GM18909 (cell line): ENCODE measurements at regions not wholly inside any gene's neighbourhood (a gene's known extent, or its start where the extent isn't known, plus 50 kb on each side); places are given as distances from the start of the nearest gene placed in this dataset.
"Not testable (repeated sequence)": the region's sequence is repeated elsewhere in the genome, so short reads cannot be mapped to it uniquely, and the experiment has no call there.

Experiments
- ATAC-seq: cut with Tn5 transposase; IDR thresholded peaks from one replicate; pipeline ENCODE4 v1.9.1; 2021; ENCODE audit warnings: mild to moderate bottlenecking; ENCODE audit not compliant: unreplicated experiment, poor library complexity

GRCh38 chr20:24418731-24419130 is 50.7 kb upstream of the SYNDIG1 start:
- ATAC-seq, result no peak

GRCh38 chr20:24417485-24417884 is 51.9 kb upstream of the SYNDIG1 start:
- ATAC-seq, result no peak

GRCh38 chr20:24415444-24415843 is 54.0 kb upstream of the SYNDIG1 start:
- ATAC-seq, result not testable (repeated sequence)

- ATAC-seq, result no peak
These were observed 57.6 kb upstream of the SYNDIG1 start for GRCh38 chr20:24411834-24412216.

- no peak for ATAC-seq
These were observed 58.2 kb upstream of the SYNDIG1 start for GRCh38 chr20:24411003-24411833.

GRCh38 chr20:24407151-24407550 is 62.3 kb upstream of the SYNDIG1 start:
- ATAC-seq, result no peak

GRCh38 chr20:24406750-24407149 is 62.7 kb upstream of the SYNDIG1 start:
- ATAC-seq, result no peak

GRCh38 chr20:24406251-24406650 is 63.2 kb upstream of the SYNDIG1 start:
- no peak for ATAC-seq

- ATAC-seq, result no peak
These were observed 63.6 kb upstream of the SYNDIG1 start for GRCh38 chr20:24405810-24406209.

- no peak for ATAC-seq
These were observed 66.0 kb upstream of the SYNDIG1 start for GRCh38 chr20:24403406-24403805.

- ATAC-seq, result no peak
These were observed 67.2 kb upstream of the SYNDIG1 start for GRCh38 chr20:24402188-24402587.

- ATAC-seq, result no peak
These were observed 74.3 kb upstream of the SYNDIG1 start for GRCh38 chr20:24395151-24395550.

GRCh38 chr20:24393903-24394302 is 75.5 kb upstream of the SYNDIG1 start:
- no peak for ATAC-seq

GRCh38 chr20:24392612-24393011 is 76.8 kb upstream of the SYNDIG1 start:
- no peak for ATAC-seq

GRCh38 chr20:24389686-24390085 is 79.7 kb upstream of the SYNDIG1 start:
- no peak for ATAC-seq

GRCh38 chr20:24388828-24389380 is 80.5 kb upstream of the SYNDIG1 start:
- ATAC-seq, result no peak

GRCh38 chr20:24385547-24385946 is 83.9 kb upstream of the SYNDIG1 start:
- no peak for ATAC-seq

GRCh38 chr20:24384865-24385264 is 84.6 kb upstream of the SYNDIG1 start:
- no peak for ATAC-seq

GRCh38 chr20:24382743-24383142 is 86.7 kb upstream of the SYNDIG1 start:
- no peak for ATAC-seq

GRCh38 chr20:24382331-24382730 is 87.1 kb upstream of the SYNDIG1 start:
- no peak for ATAC-seq

GRCh38 chr20:24381886-24382285 is 87.5 kb upstream of the SYNDIG1 start:
- ATAC-seq, result no peak

- no peak for ATAC-seq
These were observed 89.9 kb upstream of the SYNDIG1 start for GRCh38 chr20:24379484-24379927.
